PC-9 (cell line): ENCODE measurements at regions not wholly inside any gene's neighbourhood (a gene's known extent, or its start where the extent isn't known, plus 50 kb on each side); places are given as distances from the start of the nearest gene placed in this dataset.
"Not testable (repeated sequence)": the region's sequence is repeated elsewhere in the genome, so short reads cannot be mapped to it uniquely, and the experiment has no call there.

ENCODE experiments used
- CTCF ChIP-seq: fragments of 200-600 bp; sonication (generic); conservative IDR thresholded peaks from 2 replicates; pipeline ENCODE4 v1.6.1; 2017; ENCODE audit warnings: mixed run types, antibody characterized with exemption, mild to moderate bottlenecking, moderate library complexity
- EZH2 ChIP-seq: fragments of 200-600 bp; sonication (generic); IDR thresholded peaks from 2 replicates; pipeline ENCODE4 v1.8.0; 2017; ENCODE audit warnings: antibody characterized with exemption, low read depth

- TF ChIP-seq CTCF, EZH2: not testable (repeated sequence)
Observed at GRCh38 chr4:122076835-122077234, 75.3 kb upstream of the BLTP1 start.
